ENCODE measurements at regions not wholly inside any gene's neighbourhood (a gene's known extent, or its start where the extent isn't known, plus 50 kb on each side); places are given as distances from the start of the nearest gene placed in this dataset.

- no peak overlapping the region for H3K27ac ChIP-seq
- TF ChIP-seq CTCF (IDR thresholded peaks at IDR 0.05): no peak
- H3K9me3 ChIP-seq: no peaks in the 10 kb centered on the region
- no peaks in the 10 kb centered on the region for H3K36me3 ChIP-seq
- H3K4me3 ChIP-seq (ENCODE audit: low read depth in 1 of 2, low read length in 1 of 2): no peak overlapping the region
- peaks cover 0 to 3% of the 10 kb centered on the region in 2 experiments for H3K4me1 ChIP-seq (ENCODE audit: control insufficient read depth in 1 of 2, insufficient read depth in 1 of 2, low read depth in 1 of 2, low read length in 1 of 2)
- H3K27me3 ChIP-seq: no peaks in the 10 kb centered on the region
These were observed 223.0 kb upstream of the ARID1B start for GRCh38 chr6:156554160-156554559.

GRCh38 chr6:156552849-156553248, 224.3 kb upstream of the ARID1B start:
- Histone ChIP-seq H3K27ac (no peak overlapping the region), H3K36me3 (no peaks in the 10 kb centered on the region), H3K27me3 (no peaks in the 10 kb centered on the region), H3K4me1 (ENCODE audit: control insufficient read depth in 1 of 2, insufficient read depth in 1 of 2, low read depth in 1 of 2, low read length in 1 of 2) (peaks cover 0 to 3% of the 10 kb centered on the region in 2 experiments), H3K9me3 (no peaks in the 10 kb centered on the region), H3K4me3 (ENCODE audit: low read depth in 1 of 2, low read length in 1 of 2) (no peak overlapping the region)
- no peak for TF ChIP-seq CTCF (IDR thresholded peaks at IDR 0.05)

DNA sequence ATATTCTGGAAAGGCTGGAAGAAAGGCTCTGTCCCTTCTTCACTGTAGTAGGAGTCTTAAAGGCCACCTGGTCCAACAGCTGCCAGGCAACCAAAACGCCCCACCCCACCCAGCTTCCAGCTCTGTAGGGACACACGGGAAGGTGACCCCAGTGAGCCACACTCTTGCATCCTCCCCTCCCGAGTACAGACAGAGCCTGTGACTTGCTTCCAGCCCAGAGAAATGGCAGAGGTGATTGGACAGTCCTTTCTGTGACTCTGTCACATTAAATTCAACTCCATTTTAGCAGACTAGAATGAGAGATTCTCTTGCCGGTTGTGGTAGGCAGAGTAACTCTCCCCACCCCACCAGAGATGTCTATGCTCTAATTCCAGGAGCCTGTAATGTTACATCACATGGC, 226.2 kb upstream of the ARID1B start:
- Histone ChIP-seq H3K4me1 (ENCODE audit: control insufficient read depth in 1 of 2, insufficient read depth in 1 of 2, low read depth in 1 of 2, low read length in 1 of 2) (no peaks in the 10 kb centered on the region), H3K27me3 (no peaks in the 10 kb centered on the region), H3K27ac (no peak overlapping the region), H3K9me3 (no peaks in the 10 kb centered on the region), H3K36me3 (no peaks in the 10 kb centered on the region), H3K4me3 (ENCODE audit: low read depth in 1 of 2, low read length in 1 of 2) (no peak overlapping the region)
- TF ChIP-seq CTCF (IDR thresholded peaks at IDR 0.05): no peak

DNA sequence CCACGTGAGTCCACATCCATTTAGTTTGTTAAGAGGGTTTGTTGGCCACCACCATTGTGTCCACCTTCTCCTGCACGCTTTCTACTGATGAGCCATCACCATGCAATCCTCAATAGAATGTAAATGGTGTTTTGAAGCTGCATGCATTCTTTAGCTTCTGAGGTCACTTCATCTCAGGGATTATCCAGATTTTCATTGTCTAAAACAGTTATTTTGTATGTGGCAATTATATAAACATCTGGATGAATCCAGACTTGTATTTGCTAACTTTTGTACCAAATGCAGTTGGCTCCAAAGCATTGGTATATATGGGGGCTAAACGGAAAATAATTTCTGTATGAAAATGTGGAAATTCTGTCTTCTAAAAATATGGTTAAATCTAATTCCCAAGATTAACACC, 231.2 kb upstream of the ARID1B start:
- Histone ChIP-seq H3K36me3 (no peaks in the 10 kb centered on the region), H3K27me3 (no peaks in the 10 kb centered on the region), H3K9me3 (no peaks in the 10 kb centered on the region), H3K4me1 (ENCODE audit: control insufficient read depth in 1 of 2, insufficient read depth in 1 of 2, low read depth in 1 of 2, low read length in 1 of 2) (no peaks in the 10 kb centered on the region), H3K4me3 (ENCODE audit: low read depth in 1 of 2, low read length in 1 of 2) (no peak overlapping the region), H3K27ac (no peak overlapping the region)
- TF ChIP-seq CTCF (IDR thresholded peaks at IDR 0.05): no peak

- Histone ChIP-seq H3K4me3 (ENCODE audit: low read depth in 1 of 2, low read length in 1 of 2) (no peak overlapping the region), H3K9me3 (no peaks in the 10 kb centered on the region), H3K27ac (no peak overlapping the region), H3K36me3 (no peaks in the 10 kb centered on the region), H3K4me1 (ENCODE audit: control insufficient read depth in 1 of 2, insufficient read depth in 1 of 2, low read depth in 1 of 2, low read length in 1 of 2) (no peaks in the 10 kb centered on the region), H3K27me3 (no peaks in the 10 kb centered on the region)
- TF ChIP-seq CTCF (IDR thresholded peaks at IDR 0.05): no peak
These were observed 232.2 kb upstream of the ARID1B start for GRCh38 chr6:156545021-156545420.

DNA sequence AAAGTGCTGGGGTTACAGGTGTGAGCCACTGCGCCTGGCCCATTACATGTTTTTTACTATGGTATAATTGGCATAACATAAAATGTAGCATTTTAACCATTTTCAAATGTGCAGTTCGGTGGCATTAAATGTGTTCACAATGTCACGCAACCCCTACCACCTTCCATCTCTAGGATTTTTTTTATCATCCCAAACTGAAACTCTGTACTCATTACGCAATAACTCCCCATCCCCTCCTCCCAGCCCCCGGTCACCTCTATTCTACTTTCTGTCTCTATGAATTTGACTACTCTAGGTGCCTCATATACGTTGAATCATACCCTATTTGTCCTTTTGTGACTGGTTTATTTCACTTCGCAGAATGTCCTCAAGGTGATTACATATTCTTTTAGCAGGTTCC, 233.1 kb upstream of the ARID1B start:
- Histone ChIP-seq H3K27me3 (no peaks in the 10 kb centered on the region), H3K4me3 (ENCODE audit: low read depth in 1 of 2, low read length in 1 of 2) (no peak overlapping the region), H3K9me3 (no peaks in the 10 kb centered on the region), H3K36me3 (no peaks in the 10 kb centered on the region), H3K27ac (no peak overlapping the region), H3K4me1 (ENCODE audit: control insufficient read depth in 1 of 2, insufficient read depth in 1 of 2, low read depth in 1 of 2, low read length in 1 of 2) (no peaks in the 10 kb centered on the region)
- TF ChIP-seq CTCF (IDR thresholded peaks at IDR 0.05): no peak
